Trophoblast cell (in vitro differentiated cells and primary cell): ENCODE measurements at regions not wholly inside any gene's neighbourhood (a gene's known extent, or its start where the extent isn't known, plus 50 kb on each side); places are given as distances from the start of the nearest gene placed in this dataset.

Source experiments
- DNase-seq, 2 donors: peaks; one replicate each; pipeline ENCODE4 v3.0.0-alpha.2; 2016
- H2AFZ ChIP-seq: 2 replicates; pipeline ENCODE4 v1.6.1; 2013; ENCODE audit warnings: low read length, moderate library complexity, mild to moderate bottlenecking; ENCODE audit not compliant: insufficient read depth, poor library complexity
- H2AK5ac ChIP-seq: 2 replicates; pipeline ENCODE4 v1.6.1; 2013; ENCODE audit warnings: mild to moderate bottlenecking, low read length
- H2BK120ac ChIP-seq: 2 replicates; pipeline ENCODE4 v1.6.1; 2013; ENCODE audit warnings: low read length, mild to moderate bottlenecking, moderate library complexity; ENCODE audit not compliant: insufficient read depth, poor library complexity
- H2BK12ac ChIP-seq: 2 replicates; pipeline ENCODE4 v1.6.1; 2013; ENCODE audit warnings: mild to moderate bottlenecking, low read length, moderate library complexity
- H2BK5ac ChIP-seq: 2 replicates; pipeline ENCODE4 v1.6.1; 2013; ENCODE audit warnings: low read length, low read depth, moderate library complexity, mild to moderate bottlenecking; ENCODE audit not compliant: poor library complexity
- H3K14ac ChIP-seq: 2 replicates; pipeline ENCODE4 v1.6.1; 2013; ENCODE audit warnings: mild to moderate bottlenecking, low read length
- H3K18ac ChIP-seq: 2 replicates; pipeline ENCODE4 v1.6.1; 2013; ENCODE audit warnings: mild to moderate bottlenecking, low read length
- H3K23ac ChIP-seq: 2 replicates; pipeline ENCODE4 v1.6.1; 2013; ENCODE audit warnings: low read length
- H3K27ac ChIP-seq: 2 replicates; pipeline ENCODE4 v1.5.1; 2013; ENCODE audit warnings: low read depth, mild to moderate bottlenecking, inconsistent platforms, low read length, moderate library complexity
- H3K27me3 ChIP-seq: 2 replicates; pipeline ENCODE4 v1.6.1; 2013; ENCODE audit warnings: inconsistent platforms, mild to moderate bottlenecking, low read length, moderate library complexity; ENCODE audit not compliant: insufficient read depth
- H3K36me3 ChIP-seq, 2 experiments: 1 replicate in 1 of 2; 2 replicates in 1 of 2; pipeline ENCODE4 v1.6.1; 2013; ENCODE audit warnings: low read length in 2 of 2, mild to moderate bottlenecking in 2 of 2, moderate library complexity in 1 of 2; ENCODE audit not compliant: insufficient read depth in 2 of 2, control insufficient read depth in 1 of 2
- H3K4ac ChIP-seq: 2 replicates; pipeline ENCODE4 v1.6.1; 2013; ENCODE audit warnings: low read depth, mild to moderate bottlenecking, low read length, moderate library complexity
- H3K4me1 ChIP-seq, 2 experiments: 1 replicate in 1 of 2; 2 replicates in 1 of 2; pipeline ENCODE4 v1.6.1; 2013; ENCODE audit warnings: low read length in 2 of 2, mild to moderate bottlenecking in 2 of 2, moderate library complexity in 1 of 2; ENCODE audit not compliant: insufficient read depth in 2 of 2, control insufficient read depth in 1 of 2
- H3K4me2 ChIP-seq: 2 replicates; pipeline ENCODE4 v1.6.1; 2013; ENCODE audit warnings: inconsistent platforms, mild to moderate bottlenecking, low read length, moderate library complexity
- H3K4me3 ChIP-seq: 2 replicates; pipeline ENCODE4 v1.5.1; 2013; ENCODE audit warnings: mild to moderate bottlenecking, low read depth, low read length, inconsistent platforms
- H3K79me1 ChIP-seq: one replicate; pipeline ENCODE4 v1.6.1; 2013; ENCODE audit warnings: low read length
- H3K79me2 ChIP-seq: 2 replicates; pipeline ENCODE4 v1.6.1; 2013; ENCODE audit warnings: low read length, mild to moderate bottlenecking; ENCODE audit not compliant: control insufficient read depth, insufficient read depth, poor library complexity
- H3K9ac ChIP-seq: 2 replicates; pipeline ENCODE4 v1.6.1; 2013; ENCODE audit warnings: mild to moderate bottlenecking, low read length
- H3K9me3 ChIP-seq: 2 replicates; pipeline ENCODE4 v1.6.1; 2013; ENCODE audit warnings: low read depth, mild to moderate bottlenecking, control low read depth, inconsistent platforms, low read length; ENCODE audit not compliant: insufficient read depth
- H4K12ac ChIP-seq: 2 replicates; pipeline ENCODE4 v1.6.1; 2013; ENCODE audit warnings: low read depth, mild to moderate bottlenecking, low read length, moderate library complexity
- H4K8ac ChIP-seq: 2 replicates; pipeline ENCODE4 v1.6.1; 2013; ENCODE audit warnings: low read depth, mild to moderate bottlenecking, low read length, moderate library complexity
- H4K91ac ChIP-seq: one replicate; pipeline ENCODE4 v1.6.1; 2013; ENCODE audit warnings: low read depth, mild to moderate bottlenecking, low read length, moderate library complexity
- WGBS: extraction: QIAGEN DNeasy Blood & Tissue Kit; methylation state at CpG from one replicate; pipeline ENCODE4 v1.1.7; 2013; ENCODE audit warnings: missing lambda C conversion rate; ENCODE audit not compliant: insufficient read length, insufficient coverage; ENCODE audit errors: extremely low coverage; 5-methylcytosine and 5-hydroxymethylcytosine counted together

DNA sequence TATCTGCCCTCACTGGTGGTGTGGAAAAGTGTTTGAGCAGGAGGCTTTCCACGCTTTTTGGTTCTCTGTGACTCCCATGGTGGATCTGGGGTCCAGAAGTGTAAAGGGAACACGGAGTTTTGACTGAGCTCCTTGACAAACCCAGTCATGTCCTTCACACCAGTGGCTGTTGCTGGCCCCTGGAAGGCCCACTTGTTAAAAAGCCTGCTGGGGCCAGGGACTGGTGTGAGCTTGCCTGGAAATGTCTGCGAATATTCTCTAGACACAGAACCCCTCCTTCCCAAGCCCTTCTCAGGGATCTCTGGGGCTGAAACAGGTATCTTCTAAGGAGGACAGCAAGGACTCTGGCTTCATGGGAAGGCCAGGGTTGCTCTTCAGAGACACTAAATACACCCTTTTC is 343.0 kb downstream of the TCERG1L start:
- H3K9me3 ChIP-seq, result peaks cover 8% of the 10 kb centered on the region
- H3K14ac ChIP-seq, result no peak overlapping the region
- H2BK5ac ChIP-seq, result no peak overlapping the region
- H3K79me1 ChIP-seq, result no peaks in the 10 kb centered on the region
- no peak overlapping the region for H3K4me2 ChIP-seq
- no peak overlapping the region for H2AFZ ChIP-seq
- no peak overlapping the region for H3K4me3 ChIP-seq
- H3K27ac ChIP-seq, result no peak overlapping the region
- no peaks in the 10 kb centered on the region for H3K79me2 ChIP-seq
- no peak overlapping the region for H3K18ac ChIP-seq
- H4K91ac ChIP-seq, result no peak overlapping the region
- no CpG with 5 or more reads among the region's 3 CpGs for WGBS
- H3K4me1 ChIP-seq, result no peaks in the 10 kb centered on the region
- H3K36me3 ChIP-seq, result no peaks in the 10 kb centered on the region
- H2BK12ac ChIP-seq, result no peak overlapping the region
- H3K4ac ChIP-seq, result no peak overlapping the region
- H3K9ac ChIP-seq, result no peak overlapping the region
- no peak overlapping the region for H4K12ac ChIP-seq
- H2AK5ac ChIP-seq, result no peak overlapping the region
- H4K8ac ChIP-seq, result no peak overlapping the region
- no peak for DNase-seq
- no peak overlapping the region for H3K23ac ChIP-seq
- H3K27me3 ChIP-seq, result no peaks in the 10 kb centered on the region
- no peak overlapping the region for H2BK120ac ChIP-seq

DNA sequence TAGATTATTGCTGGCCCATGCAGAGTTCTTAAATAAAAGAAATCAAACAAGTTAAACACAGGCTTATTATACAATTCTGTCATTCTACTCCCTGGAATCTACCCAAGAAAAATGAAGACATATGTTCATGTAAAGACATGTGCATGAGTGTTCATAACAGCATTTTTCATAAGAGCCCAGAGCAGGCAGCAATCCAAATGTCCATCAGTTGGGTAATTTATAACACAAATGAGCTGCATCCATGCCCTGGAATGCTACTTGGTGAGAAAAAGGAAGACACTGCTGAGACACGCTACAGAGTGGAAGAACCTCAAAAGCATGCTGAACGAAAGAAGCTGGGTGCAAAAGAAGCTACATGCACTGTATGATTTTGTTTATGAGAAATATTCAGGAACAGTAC is 342.6 kb downstream of the TCERG1L start:
- H3K4me3 ChIP-seq, result no peak overlapping the region
- no peak overlapping the region for H4K12ac ChIP-seq
- H3K79me2 ChIP-seq, result no peaks in the 10 kb centered on the region
- no peak overlapping the region for H2BK120ac ChIP-seq
- WGBS, result no CpG with 5 or more reads among the region's 2 CpGs
- no peak overlapping the region for H4K8ac ChIP-seq
- H3K9me3 ChIP-seq, result peaks cover 8% of the 10 kb centered on the region
- H3K36me3 ChIP-seq, result no peaks in the 10 kb centered on the region
- H3K27ac ChIP-seq, result no peak overlapping the region
- H3K4me2 ChIP-seq, result no peak overlapping the region
- H2AFZ ChIP-seq, result no peak overlapping the region
- no peak overlapping the region for H3K14ac ChIP-seq
- no peak overlapping the region for H2BK12ac ChIP-seq
- H3K27me3 ChIP-seq, result no peaks in the 10 kb centered on the region
- no peak overlapping the region for H3K9ac ChIP-seq
- no peak overlapping the region for H2BK5ac ChIP-seq
- no peak overlapping the region for H3K4ac ChIP-seq
- no peaks in the 10 kb centered on the region for H3K79me1 ChIP-seq
- no peak overlapping the region for H3K23ac ChIP-seq
- H3K18ac ChIP-seq, result no peak overlapping the region
- DNase-seq, result no peak
- H2AK5ac ChIP-seq, result no peak overlapping the region
- no peak overlapping the region for H4K91ac ChIP-seq
- no peaks in the 10 kb centered on the region for H3K4me1 ChIP-seq

GRCh38 chr10:130969700-130970099 is 341.8 kb downstream of the TCERG1L start:
- Histone ChIP-seq H4K91ac (no peak overlapping the region), H4K12ac (no peak overlapping the region), H3K18ac (no peak overlapping the region), H3K4me2 (no peak overlapping the region), H4K8ac (no peak overlapping the region), H3K36me3 (no peaks in the 10 kb centered on the region), H3K4me1 (no peaks in the 10 kb centered on the region), H2AK5ac (no peak overlapping the region), H3K79me2 (no peaks in the 10 kb centered on the region), H2AFZ (no peak overlapping the region), H3K14ac (no peak overlapping the region), H3K27ac (no peak overlapping the region), H3K4ac (no peak overlapping the region), H2BK120ac (no peak overlapping the region), H3K9me3 (peaks cover 8% of the 10 kb centered on the region), H3K4me3 (no peak overlapping the region), H3K79me1 (no peaks in the 10 kb centered on the region), H2BK5ac (no peak overlapping the region), H3K9ac (no peak overlapping the region), H3K27me3 (no peaks in the 10 kb centered on the region), H2BK12ac (no peak overlapping the region), H3K23ac (no peak overlapping the region)
- DNase-seq, result no peak
- no CpG with 5 or more reads among the region's 15 CpGs for WGBS

GRCh38 chr10:130970341-130971122 is 341.0 kb downstream of the TCERG1L start:
- no peak overlapping the region for H3K9ac ChIP-seq
- H3K4me2 ChIP-seq, result no peak overlapping the region
- no peak overlapping the region for H2BK12ac ChIP-seq
- no peaks in the 10 kb centered on the region for H3K79me2 ChIP-seq
- no peak overlapping the region for H3K18ac ChIP-seq
- H3K27me3 ChIP-seq, result no peaks in the 10 kb centered on the region
- DNase-seq, result no peak
- no peak overlapping the region for H3K4ac ChIP-seq
- H2BK120ac ChIP-seq, result no peak overlapping the region
- no peak overlapping the region for H4K8ac ChIP-seq
- H2AFZ ChIP-seq, result no peak overlapping the region
- H4K91ac ChIP-seq, result no peak overlapping the region
- no peak overlapping the region for H2AK5ac ChIP-seq
- no peak overlapping the region for H3K14ac ChIP-seq
- H3K36me3 ChIP-seq, result no peaks in the 10 kb centered on the region
- H3K4me3 ChIP-seq, result peak overlapping the region; percentile 41
- no peak overlapping the region for H4K12ac ChIP-seq
- no peaks in the 10 kb centered on the region for H3K4me1 ChIP-seq
- H3K9me3 ChIP-seq, result peaks cover 8% of the 10 kb centered on the region
- no peak overlapping the region for H2BK5ac ChIP-seq
- no CpG with 5 or more reads among the region's 10 CpGs for WGBS
- H3K79me1 ChIP-seq, result no peaks in the 10 kb centered on the region
- H3K23ac ChIP-seq, result no peak overlapping the region
- H3K27ac ChIP-seq, result no peak overlapping the region
